EH (cell line): ENCODE measurements at regions not wholly inside any gene's neighbourhood (a gene's known extent, or its start where the extent isn't known, plus 50 kb on each side); places are given as distances from the start of the nearest gene placed in this dataset.

ENCODE experiments used
- DNase-seq: peaks from one replicate; pipeline ENCODE4 v3.0.0-alpha.2; 2015; ENCODE audit warnings: low read depth

DNA sequence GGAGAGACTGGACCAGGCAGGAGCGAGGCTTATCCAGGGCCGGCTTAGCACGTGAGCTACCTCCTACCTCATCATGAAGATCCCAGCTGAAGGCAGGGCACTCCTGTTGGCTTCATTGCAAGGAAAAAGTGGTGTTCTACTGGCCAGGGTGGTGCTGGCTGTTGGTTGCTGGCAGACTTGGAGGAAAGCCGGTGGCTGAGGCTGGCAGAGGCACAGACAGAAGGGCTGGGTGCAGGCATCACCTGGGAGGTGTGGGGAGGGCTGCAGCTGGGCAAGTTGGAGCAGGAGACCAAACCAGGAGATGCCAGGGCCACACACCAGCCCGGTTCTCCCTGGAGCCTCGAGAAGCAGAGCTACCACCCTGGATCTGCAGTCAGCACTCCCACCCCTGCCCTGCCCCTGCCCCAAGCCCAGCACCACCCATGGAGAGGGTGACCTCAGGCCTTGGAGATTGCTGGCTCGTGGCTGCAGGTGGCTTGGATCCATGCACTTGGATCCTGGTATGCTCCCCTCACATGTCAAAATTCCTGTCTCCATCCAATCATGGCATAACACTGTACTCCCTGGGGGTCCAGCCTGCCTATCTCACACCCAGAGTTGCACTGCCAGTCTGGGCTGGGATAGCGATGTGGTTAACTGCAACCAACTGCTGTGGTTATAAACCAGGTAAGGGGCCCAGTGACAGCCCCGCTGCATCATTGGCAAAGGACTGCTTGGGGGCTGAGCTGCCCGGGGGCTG lies 49.7 kb downstream of the GLI2 start:
- DNase-seq: no peak

DNA sequence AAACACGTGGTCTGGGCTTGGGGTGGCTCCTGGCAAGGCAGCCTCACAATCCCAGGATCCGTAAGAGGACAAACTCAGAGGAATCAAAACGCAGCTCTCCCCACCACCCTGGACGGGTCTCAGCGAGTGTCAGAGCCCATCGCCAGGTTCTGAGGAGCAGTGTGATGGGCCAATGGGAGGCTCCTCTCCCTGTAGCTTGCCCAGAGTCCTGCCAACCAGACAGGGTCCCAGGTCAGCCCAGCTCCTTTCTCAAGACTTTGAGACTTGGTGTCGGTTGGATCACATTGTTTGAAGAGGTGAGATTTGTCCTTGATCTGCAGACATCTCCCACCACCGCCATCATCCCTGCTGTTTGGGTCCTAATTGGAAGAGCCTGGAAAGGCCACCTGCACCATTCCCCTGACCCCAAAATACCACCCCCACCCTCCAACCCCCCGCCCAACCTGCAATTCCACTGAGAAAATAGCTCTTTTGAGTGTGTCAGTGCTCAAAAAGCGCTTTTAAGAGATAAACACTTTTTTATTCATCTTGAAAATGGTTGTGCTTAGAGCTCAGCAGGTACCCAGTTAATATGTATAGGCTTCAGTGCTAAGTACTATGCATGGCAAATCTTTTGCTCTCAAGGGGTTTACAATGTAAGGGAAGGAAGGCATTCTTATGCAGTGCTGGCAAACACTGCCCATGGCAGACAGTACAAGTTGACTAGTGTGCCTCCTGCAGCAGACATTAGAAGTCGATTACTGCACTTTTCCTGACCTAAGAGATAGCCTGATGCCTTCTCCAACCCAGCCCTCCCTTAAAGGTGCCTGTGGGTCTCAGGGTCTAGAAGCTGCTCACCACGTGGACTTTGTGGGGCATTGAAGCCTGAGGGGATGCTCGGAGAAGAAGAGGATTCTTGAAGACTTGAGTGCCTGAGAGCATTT lies 50.6 kb downstream of the GLI2 start:
- DNase-seq: no peak

DNA sequence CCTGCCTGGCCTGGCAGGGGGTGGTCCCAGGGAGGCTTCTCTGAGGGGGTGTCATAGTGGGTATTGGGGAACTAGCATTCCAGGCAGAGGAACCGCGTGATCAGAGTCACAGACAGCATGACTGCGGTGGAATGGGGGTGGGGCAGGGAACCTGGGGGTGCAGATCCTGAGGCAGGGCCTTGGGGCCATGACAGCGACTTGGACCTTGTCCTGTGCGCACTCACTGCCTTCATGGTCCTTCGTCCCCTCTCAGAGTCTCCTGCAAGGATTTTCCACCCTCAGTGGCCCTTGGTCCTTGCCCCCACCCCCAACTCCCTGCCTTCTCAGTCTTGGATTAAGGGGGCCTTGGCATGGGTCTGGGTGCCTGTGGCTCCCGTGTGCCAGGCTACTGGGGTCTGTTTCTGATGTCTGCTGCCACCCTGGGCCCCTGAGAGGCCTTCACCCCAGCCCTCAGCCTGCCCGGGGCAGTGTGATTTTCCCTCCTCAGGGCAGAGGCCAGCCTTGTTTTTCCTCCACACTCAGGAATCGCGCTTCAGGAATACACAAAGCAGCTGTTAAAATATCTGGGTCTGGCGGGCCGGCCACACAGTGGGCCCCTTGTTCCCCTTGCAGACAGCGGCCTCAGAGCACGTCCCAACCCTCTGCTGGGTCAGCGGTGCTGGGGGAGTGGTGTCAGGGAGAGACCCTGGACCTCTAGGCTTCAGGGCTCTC lies 51.6 kb downstream of the GLI2 start:
- DNase-seq: no peak

- no peak for DNase-seq
These were observed 52.4 kb downstream of the GLI2 start for GRCh38 chr2:120787822-120788700.

DNA sequence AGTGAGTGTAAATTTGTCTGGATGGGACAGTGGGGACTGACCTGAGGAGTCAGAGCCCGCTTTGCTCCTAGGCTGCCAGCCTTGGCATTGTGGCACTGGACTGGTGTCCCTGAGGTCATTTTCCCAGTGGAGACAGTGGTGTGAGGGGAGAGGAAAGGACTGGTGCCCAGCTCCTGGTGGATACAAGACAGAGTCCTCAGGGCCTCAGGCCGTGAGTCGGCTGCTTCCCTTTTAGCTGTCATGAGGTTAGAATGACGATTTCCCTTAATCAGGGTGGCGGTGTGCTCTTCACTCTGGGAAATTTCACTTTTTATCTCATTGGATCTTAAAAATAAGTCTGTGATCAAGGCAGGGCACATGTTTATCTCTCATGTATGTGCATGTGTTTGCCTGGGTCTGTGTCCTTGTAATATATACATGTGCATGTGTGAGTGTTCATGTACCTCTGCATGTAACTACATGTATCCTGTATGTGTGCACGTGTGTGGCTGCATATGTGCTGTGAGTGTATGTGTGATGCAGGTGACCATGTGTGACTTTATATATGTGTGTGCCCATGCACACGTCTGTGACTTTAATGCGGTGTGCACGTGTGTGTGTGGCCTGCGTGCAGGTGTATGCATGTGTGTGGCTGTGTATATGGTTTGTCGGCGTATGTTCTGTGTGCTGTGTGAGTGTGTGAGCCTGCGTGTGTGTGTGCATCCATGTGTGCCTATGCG lies 55.7 kb downstream of the GLI2 start:
- no peak for DNase-seq

DNA sequence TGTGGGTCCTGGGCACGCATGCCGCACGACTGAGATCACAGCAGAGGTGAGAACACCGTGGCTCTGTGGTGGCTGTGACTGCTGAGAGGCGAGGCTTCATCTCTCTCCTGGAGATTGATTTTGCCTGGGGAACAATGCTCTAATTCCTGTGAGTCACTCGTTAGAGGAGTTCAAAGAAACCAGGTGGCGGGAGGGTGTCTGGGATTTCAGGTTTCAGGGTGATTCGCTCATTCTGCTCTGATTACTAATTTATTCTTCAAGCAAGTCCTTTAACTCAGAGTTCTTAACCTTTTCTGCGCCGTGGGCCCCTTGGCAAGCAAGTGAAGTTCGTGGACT lies 56.3 kb downstream of the GLI2 start:
- no peak for DNase-seq

DNA sequence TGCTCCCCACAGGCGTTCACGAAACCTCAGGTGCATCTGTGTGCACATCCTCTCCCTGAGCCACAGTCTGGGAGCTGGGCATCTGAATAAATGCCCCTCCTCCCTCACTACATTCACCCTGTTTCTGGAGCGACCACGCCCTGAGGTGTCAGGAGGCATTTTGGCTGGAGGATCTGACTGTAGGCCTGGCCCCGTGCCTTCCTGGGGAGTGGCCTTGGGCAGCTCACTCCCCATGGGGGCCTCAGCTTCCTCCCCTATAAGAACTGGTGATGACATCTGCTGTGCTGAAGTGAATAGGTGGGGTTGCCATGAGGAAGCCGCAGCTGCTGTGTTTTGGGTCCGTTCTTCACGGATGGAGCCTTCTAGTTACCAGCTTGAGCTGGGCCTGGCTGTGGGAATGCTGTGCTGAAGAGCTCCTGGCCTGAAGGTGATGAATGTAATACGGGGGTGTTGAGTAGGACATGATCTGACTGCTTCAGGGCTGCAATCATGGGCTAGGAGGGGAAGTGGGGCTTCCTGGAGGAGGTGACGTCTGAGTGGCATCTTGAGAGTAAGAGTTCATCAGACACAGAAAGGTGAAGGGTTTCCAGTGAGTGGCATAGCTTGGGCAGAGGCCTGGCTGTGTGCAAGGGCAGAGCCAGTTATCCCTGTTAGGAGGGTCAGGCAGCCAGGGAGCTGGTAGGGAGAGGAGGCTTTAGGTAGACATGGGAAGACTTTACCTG lies 58.2 kb downstream of the GLI2 start:
- DNase-seq: peak; percentile 22

GRCh38 chr2:120794716-120795115 lies 59.0 kb downstream of the GLI2 start:
- peak; percentile 54 for DNase-seq

- DNase-seq: no peak
These were observed 60.4 kb downstream of the GLI2 start for GRCh38 chr2:120796094-120796493.

- no peak for DNase-seq
These were observed 62.0 kb downstream of the GLI2 start for GRCh38 chr2:120797421-120798221.

DNA sequence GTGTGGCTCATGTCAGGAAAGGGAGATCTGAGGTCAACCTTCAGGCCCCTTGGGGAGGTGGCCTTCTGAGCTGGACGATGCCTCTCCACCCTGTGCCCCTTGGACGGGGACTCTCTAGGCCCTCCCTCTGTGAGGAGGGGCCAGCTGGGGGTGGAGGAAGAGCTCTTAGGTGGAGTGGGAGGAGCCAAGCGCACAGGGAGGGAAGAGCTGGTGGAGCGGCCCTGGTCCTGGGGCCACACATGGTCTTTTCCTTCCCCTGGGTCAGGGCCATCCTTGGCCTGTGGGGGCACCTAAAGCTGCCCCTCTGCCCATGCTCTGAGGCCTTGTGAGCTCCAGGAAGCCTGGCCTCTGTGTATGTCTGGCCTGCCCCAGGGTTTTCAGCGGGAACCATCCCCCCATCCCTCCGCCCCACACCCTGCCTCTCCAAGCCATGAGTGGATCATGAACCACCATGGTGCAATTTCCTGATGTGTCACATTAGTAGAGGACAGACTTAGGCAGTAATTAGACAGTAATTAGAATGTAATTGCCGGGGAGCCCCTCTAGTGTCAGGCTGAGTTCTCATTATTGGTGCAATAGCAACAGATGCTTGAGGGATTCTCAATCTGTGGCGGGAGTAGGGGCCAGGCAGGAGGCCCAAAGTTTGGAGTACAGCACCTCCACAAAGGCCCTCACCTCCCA lies 63.0 kb downstream of the GLI2 start:
- DNase-seq: peak; percentile 25

GRCh38 chr2:120802158-120802557 lies 66.5 kb downstream of the GLI2 start:
- peak; percentile 65 for DNase-seq

DNA sequence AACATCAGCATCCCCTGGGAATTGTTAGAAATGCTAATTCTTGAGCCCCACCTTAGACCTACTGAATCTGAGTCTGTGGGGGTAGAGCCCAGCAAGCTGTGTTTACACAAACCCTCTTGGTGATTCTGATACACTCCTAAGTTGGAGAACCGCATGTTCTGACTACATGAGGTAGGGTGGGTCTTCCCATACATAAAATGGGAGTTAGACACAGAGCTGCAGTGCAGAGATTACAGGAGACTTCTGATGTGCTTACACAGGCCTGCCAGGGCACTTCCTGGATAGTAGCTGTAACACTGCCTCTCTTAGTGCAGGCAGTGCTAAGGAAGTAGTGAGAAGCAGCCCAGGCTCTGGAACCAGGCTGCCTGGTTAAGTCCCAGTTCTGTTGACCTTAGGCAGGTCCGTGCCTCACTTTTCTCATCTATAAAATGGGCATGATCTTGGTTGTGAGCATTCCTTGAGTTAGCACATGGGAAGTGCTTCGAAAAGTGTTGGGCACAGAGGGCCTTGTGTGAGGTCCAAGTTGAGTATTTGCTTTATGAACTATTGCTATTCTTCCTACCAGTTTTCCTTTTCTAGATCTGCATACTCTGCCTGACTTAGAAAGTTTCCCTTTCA lies 67.3 kb downstream of the GLI2 start:
- peak; percentile 16 for DNase-seq

DNA sequence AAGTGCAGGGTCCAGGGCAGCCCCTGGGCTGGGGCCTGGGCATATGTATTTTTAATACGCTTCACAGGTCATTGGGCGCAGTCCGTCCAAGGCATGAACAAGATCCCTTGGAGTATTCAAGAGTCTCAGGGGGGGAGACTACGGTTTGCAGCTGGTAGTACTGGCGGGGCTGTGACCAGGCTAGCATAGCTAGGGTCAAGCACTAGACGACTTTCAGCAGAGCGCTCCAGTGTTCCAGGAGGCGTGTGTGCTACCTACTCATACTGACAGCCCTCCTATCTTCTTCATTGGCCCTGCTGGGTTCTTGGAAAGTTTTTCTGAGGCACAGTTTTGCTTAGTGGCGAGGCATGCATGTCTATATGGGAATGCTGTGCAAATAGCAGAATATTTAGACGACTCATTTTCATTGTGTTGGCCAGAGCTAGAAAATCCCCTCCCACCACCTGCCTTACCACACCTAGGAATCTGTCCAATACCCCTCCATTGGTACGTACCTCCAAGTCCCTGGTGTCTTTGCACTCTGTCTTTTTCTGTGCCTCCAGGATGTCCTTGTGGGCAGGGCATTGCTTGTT lies 68.2 kb downstream of the GLI2 start:
- peak; percentile 23 for DNase-seq

DNA sequence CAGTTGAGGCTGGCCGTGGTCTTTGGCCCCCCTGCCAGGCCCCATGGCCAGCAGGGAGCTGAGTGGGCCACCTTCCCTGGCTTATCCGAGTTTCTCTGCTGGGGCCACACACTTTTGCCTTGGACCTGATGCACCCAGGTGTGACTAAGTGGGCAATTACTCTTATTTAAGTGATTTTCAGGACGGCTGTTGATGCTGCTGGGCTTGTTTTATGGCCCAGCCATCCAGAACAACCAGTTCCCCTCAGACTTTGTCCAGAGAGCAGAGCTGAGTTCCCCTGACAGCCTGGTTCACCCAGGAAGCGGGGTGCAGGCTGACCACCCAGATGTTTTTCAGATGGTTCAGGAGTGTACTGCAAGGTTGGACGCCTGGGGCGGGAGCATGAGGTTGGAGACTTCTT lies 68.8 kb downstream of the GLI2 start:
- no peak for DNase-seq

DNA sequence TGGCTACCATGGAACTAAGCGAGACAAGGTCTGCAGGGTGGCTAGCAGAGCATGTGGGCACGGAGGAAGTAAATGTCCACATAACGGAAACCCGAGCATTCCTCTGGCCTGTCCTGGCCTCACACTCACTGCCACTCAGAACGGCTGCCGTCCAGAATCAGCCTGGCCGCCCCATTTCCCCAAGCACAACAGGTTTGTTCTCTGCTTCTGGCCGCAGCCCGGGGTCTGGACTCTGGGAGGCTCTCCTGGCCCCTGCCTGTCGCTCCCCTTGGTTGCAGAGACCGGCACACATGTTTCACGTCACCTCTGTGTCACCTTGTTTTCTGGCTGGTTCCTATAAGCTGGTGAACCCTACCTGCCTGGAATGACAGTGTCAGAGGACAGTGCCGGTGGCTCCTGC lies 69.3 kb downstream of the GLI2 start:
- no peak for DNase-seq

- DNase-seq: peak; percentile 59
These were observed 69.9 kb downstream of the GLI2 start for GRCh38 chr2:120805602-120806001.

DNA sequence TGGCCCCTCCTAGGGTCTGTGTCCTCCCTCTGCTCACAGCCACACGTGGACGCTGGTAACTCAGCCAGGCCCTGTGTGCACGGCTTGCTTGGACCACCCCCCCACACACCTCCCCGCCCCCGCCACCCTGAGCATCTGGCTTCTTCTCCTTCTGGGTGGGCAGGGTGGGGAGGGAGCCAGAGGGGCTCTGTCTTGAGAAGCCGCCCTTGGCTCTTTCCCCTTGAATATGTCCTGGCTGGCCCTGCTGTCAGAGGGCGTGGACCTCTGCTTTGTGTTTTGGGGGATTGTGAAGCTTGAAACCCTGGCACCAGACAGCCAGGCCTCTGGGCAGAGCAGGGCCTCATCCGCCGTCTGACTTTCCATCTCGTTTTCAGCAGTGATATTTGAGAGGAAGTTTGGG lies 72.1 kb downstream of the GLI2 start:
- DNase-seq: no peak
